GM19468 (cell line): ENCODE measurements at regions not wholly inside any gene's neighbourhood (a gene's known extent, or its start where the extent isn't known, plus 50 kb on each side); places are given as distances from the start of the nearest gene placed in this dataset.
"Not testable (repeated sequence)": the region's sequence is repeated elsewhere in the genome, so short reads cannot be mapped to it uniquely, and the experiment has no call there.

Experiments
- ATAC-seq: cut with Tn5 transposase; IDR thresholded peaks from one replicate; pipeline ENCODE4 v1.9.1; 2021; ENCODE audit warnings: mild to moderate bottlenecking, moderate library complexity, moderate number of reproducible peaks; ENCODE audit not compliant: unreplicated experiment; ENCODE audit errors: extremely low read depth

DNA sequence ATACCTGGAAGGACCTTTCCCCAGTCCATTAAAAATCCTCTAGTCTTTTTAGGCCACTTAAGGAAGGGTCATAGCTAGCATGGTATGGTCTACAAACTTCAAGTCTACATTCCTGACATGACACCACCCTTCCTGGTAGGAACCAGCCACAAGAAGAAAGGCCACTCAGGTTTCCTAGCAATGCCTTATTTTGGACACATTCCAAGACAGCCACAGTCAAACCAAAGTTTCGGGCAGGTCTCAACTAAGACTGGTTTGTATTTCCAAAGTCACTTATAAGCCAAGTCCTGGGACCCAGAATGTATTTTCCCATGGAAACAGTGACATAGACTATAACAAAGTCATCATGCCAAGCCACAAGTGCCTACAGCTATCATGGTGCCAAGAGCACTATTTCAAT is 50.6 kb upstream of the SLC44A3 start:
- ATAC-seq: no peak

DNA sequence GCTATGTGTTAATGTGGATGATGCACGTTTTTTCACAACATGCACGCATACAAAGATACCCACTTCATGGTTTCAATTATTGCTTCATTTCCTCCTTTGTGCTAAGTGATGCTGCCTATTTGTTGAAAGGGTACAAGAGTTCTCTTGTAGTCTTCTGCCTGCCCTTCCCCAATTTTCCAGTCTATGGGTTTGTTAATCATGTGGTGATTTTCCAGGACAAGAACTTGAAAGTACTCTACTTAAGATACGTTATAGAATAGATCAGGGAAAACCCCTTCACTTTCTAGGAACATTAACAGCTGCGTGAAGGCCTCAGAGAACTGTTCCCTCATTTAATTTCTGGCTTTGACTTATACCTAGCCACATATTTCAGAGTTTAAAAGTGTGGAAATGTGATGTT is 52.1 kb upstream of the SLC44A3 start:
- ATAC-seq: no peak

DNA sequence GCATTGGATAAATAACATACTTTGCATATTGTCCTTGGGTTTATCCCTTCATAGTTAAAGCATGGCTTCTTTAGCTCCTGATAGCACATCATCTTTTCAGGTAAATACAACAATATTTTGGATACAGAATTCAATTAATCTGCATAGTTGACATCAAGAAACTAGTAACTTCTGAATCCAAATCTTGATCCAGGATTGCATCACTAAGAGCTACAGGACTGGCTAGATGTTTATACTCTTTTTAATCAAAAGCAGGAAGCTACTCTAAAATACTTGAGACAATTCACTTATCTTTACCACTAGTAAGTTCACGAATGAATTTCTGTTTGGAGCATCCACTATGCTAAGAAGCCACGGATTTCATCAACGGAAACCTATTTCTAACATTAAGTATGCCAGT is 54.2 kb upstream of the SLC44A3 start:
- no peak for ATAC-seq

DNA sequence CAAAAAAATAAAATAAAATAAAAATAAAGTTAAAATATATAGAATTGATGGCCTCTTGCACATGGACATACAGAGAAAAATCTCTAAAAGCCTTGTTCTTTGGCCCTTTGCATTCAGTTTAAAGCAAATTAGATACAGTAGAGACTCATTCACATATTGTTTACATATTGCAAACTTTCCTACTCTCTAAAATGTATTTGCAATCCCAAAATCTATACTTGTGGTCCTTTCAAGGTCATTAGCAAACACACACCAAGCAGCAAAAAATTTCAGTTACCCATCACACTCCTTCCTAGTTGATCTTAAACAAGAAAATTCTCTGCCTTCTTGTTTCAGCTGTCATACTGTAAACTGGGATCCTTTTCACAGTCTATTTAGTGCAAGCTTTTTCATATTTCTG is 61.0 kb upstream of the SLC44A3 start:
- no peak for ATAC-seq

DNA sequence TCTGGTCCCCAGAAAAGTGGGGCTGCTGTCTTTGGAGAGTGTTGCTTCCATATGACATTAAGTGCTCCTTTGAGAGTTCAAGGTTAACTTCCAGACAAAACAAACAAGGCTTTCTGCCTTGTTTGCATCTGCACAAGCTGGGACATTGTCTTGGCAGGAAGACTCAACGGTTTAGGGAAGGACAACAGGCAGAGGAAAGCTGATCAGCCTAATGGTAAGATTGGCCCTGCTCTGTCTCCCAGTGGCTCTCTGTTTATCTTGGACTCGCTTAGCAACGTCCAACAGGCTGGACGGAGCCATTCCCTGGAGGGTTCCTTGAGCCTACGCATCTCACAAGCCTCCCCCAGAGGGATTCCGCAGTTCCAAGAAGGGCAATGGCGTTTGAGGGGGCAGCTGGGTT is 62.2 kb upstream of the SLC44A3 start:
- no peak for ATAC-seq

DNA sequence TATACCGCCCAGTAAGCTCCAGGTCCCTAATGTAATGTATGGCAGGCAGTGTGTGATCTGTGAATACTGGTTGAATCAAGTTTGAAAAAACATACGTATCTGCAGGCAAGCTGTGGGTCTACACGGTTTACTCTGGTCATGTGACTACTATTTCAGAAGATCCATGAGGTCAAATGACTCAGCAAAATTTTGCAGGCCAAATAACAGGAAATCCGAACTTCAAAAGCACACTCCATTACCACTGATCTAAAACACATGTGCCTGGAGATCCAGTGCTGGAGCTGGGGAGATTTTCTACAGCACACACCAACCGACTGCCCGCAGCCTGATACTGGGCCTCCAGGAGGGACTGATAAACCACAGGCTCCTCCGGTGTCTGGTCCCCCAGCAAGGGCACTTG is 64.5 kb upstream of the SLC44A3 start:
- no peak for ATAC-seq

DNA sequence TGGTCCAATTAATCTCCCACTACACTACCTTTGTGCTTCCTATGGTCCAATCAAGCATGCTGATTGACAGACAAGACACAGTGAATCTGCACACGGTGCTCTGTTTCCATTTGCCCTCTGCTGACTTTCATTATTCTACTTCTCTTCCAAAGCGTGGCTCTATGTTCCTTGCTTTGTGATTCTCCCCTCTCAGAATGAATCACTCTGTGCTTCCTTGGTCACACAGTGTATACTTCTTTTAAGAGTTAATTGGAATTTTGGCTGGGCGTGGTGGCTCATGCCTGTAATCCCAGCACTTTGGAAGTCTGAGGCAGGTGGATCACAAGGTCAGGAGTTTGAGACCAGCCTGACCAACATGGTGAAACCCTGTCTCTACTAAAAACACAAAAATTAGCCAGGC is 65.1 kb upstream of the SLC44A3 start:
- not testable (repeated sequence) for ATAC-seq

DNA sequence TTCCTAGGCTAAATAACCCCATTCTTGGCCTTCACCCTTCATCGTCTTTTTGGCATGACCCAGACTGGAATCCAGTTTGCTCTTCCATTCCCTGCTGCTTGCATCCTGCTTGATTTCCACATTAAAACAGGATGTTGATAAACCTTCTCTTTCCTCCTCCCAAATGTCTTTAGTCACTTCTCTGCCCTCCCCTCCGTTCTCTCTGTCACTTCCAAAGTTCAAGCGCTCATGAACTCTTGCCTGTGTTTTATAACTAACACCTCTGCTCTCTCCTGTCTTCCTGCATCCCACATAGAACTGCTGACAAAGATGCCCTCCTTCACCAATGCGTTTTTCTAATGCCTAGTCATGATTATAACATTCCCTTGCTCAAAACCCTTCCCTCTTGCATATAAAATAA is 65.6 kb upstream of the SLC44A3 start:
- no peak for ATAC-seq

DNA sequence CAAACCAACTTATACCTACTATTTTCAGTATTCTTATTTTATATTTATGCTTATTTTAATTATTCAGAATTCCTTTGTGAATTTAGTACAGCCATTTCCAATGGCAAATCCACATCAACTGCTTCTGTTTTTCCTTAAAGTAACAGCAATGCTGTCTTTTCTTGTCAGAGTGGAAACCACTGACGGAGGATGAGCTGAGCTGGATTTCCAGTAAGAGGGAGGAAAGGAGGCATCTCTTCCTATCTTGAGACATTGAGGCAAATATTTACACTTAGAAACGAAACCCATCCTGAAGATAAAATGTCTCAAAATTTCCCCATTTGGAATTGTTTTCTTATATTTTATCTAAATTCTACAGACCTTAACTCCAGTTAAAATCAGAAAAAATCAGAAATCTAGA is 66.1 kb upstream of the SLC44A3 start:
- no peak for ATAC-seq

DNA sequence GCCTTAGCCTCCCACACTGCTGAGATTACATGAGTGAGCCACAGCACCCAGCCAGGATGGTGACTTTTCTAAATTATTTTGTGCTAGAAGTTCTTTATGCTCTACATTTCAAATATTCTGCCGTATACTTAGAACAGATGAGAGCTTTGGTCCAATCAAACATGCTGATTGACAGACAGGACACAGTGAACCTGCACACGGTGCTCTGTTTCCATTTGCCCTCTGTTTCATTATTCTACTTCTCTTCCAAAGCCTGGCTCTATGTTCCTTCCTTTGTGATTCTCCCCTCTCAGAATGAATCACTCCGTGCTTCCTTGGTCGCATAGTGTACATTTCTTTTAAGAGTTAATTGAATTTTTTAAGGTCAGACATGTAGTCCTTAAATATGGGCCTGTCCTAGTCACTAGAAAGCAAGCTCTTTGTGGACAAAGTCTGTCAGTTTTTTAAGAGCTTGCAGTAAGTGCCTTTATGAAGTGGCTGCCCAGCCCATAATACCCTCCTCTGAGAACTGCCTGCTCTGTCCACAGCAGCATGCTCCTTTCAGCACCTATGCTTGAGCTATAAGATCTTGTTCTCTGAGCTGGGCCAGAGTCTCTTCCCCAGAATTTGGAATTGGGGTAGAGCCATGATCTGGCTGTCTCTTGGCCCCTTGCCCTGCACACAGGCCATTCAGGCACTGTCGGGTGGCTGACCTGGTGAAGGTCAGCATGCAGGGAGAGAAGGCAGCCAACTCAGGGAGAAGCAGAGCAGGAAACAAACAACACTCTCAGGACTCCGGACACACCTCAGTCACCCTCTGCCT is 66.8 kb upstream of the SLC44A3 start:
- ATAC-seq: no peak

DNA sequence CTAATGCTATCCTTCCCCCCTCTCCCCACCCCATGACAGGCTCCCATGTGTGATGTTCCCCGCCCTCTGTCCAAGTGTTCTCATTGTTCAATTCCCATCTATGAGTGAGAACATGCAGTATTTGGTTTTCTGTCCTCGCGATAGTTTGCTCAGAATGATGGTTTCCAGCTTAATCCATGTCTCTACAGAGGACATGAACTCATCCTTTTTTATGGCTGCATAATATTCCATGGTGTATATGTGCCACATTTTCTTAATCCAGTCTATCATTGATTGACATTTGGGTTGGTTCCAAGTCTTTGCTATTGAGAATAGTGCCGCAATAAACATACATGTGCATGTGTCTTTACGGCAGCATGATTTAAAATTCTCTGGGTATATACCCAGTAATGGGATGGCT is 68.7 kb upstream of the SLC44A3 start:
- not testable (repeated sequence) for ATAC-seq

DNA sequence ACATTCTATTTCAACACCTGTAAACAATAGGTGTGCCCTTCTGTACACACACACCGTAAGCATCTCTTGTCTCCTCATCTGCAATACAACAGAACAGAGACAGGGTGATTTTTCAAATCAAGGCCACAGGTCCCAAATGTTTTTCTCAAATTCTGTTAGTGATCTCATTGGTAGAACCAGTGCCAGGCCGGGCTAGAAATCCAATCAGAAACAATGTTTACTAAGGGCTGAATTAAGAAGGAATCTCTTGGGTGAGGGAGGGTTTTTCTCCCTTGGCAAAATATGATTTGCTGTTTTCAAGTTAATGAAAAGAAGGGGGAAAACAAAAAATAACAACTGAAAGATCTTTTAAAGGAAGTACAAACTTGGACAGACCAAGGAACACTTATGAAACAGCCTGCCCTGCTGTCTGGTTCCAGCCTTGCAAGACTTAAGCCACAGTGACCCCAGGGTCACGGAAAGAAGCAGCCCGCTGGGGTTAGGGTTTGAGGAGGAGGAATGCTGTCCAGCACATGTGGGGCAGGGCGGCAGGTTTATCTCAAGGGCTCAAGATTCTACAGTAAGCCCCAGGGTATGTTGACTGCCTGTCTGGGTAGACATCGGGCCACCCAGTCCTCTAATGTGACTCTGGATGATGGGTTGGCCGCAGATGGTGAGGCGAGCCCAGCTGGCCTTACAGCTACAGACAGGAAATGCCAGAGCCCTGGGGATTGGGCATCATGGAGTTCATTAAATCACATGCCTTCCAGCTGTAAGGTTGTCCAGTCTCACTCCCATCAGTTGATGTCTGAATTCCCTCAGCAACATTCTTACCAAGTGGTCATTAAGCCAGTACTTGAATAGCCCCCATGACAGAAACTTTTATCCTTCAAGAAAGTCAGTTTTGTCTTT is 73.3 kb upstream of the SLC44A3 start:
- no peak for ATAC-seq

DNA sequence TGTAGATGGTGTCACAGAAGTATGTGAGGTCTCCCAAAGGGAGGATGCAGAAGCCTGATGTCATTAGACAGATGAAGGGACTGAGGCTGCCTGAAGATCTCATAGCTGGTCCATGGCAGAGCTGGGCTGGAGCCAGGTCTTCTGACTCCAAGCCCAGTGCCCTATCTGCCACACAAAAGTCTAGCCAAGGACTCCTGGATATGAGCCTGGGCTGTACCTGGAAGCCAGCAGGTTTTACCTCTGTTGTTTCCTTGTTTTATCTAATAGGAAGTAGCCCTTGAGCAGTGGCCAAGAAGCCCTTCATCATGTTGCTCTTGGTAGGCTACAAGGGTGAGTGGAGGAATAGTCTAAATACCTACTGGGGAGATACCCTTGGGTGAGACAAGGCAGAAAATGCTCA is 74.4 kb upstream of the SLC44A3 start:
- no peak for ATAC-seq

DNA sequence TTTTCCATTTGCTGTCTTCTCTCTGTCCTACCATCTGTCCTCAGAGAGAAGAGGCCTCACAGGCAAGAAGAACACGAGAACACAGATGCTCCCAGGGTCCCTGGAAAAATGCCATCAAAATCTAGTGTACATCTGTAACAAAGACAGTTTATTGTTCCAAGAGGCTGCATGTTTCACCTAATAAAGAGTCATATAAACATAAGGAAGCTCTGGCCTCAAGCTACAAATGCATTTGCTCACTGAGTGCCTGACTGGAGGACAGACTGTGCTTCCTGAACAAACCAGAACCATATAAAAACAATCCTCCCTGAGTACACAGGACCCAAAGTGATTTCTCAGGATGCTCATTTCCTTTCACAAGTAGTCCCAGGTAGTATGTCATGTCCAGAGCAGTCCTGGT is 76.3 kb upstream of the SLC44A3 start:
- no peak for ATAC-seq

DNA sequence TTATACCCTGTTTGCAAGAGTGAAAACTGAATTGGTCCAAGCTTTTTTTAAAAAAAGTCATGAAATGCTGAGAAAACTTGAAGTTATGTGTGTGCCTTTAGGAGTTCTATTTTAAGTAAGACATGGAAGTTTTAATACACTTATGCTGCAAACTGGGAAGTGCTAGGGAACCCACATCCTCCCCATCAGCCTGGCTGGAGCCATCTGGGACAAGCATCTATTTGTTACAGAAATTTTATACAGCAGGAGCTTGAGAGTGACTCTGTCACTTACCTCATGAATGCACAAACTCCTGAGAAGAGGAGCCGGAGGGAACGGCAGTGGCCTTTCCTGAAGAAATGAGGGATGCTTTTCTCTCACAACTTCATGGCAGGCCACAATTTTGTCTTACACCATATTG is 78.2 kb upstream of the SLC44A3 start:
- no peak for ATAC-seq

DNA sequence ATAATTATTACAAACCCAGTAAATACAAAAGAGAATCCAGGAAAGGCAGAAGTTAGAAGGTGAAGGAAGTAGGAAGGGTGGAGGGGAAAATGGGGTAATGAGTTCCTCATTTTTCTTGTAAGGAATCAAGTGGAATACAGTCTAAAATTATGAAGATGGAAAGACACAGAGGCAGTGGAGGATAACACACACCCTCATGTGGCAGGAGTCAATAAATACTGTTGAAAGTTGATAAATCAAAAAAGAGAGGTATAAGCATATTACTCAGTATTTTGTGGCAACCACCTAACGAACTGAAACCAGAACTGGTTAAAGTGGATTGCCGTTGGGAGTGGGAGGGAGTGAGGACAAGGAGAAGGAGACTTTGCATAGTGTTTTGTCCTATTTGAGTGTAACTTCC is 78.6 kb upstream of the SLC44A3 start:
- no peak for ATAC-seq

DNA sequence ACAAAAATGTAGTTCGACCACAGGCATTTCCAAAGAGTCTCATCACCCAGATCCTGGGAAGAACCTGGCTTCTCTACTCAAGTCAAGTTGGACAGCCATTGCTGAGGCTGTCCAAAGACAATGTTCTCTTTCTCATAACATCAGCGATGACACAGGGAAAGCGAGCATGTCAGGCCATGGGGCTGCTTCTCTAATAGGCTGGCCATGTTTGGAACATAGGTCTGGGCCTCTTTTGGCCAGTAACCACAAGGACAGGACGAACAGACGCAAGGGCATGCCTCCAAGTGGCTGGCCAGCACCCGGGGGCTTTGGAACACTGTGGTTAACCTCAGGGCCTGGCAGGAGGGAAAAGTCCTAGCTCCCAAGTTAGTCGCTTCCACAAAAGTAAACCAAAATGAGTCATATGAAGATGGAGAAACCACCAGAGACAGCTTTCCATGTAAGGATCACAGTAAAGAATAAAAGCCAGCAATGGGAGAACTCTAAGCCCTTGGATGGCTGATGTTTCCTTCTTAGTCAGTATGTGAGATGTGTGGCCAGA is 80.6 kb upstream of the SLC44A3 start:
- ATAC-seq: no peak

DNA sequence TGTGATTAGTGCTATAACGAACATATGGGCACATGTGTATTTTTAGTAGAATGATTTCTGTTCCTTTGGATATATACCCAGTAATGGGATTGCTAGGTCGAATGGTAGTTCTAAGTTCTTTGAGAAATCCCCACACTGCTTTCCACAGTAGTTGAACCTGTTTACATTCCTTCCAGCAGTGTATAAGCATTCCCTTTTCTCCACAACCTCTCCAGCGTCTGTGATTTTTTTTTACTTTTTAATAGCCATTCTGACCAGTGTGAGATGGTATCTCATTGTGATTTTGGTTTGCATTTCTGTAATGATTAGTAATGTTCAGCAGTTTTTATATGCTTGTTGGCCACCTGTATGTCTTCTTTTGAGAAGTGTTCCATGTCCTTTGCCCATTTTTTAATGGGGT is 81.8 kb upstream of the SLC44A3 start:
- no peak for ATAC-seq

DNA sequence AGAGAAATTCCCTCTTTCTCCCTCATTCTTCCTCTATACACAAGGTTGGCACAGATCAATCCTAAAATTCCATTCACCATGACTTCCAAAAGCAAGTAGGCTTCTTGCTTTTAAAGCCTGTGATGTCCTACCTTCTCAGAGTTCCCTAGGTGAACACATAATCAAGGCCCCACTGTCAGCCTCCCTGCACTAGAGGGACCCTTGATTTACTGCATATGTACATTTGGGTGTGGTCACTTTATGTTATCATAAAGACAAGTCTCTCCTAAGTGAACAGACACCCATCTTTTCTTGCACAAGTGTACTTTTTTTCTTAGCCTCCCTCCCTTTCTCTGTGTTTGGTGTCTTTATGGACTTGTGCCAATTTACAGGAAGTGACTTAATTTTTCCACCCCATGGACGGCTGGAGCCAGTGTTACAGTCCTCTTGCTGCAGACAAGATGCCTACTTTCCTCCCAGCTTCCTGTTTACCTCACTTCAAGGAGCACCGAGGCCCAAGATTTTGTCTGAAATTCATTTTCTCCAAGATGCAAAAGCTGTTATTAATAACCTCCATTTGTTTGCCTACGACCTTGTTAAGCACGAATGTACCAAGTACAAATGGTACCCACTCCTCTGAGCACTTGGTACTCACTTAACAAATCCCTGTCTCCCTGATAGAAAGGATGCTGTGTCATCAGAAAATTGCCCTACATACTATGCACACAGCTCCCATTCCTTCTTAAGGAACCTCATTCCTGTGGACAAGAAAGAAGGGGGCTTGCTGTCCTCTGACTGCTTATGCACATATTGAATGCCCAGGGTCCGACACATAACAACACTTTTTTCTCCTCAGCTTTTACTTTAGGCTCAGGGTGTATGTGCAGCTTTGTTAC is 82.8 kb upstream of the SLC44A3 start:
- ATAC-seq: no peak

DNA sequence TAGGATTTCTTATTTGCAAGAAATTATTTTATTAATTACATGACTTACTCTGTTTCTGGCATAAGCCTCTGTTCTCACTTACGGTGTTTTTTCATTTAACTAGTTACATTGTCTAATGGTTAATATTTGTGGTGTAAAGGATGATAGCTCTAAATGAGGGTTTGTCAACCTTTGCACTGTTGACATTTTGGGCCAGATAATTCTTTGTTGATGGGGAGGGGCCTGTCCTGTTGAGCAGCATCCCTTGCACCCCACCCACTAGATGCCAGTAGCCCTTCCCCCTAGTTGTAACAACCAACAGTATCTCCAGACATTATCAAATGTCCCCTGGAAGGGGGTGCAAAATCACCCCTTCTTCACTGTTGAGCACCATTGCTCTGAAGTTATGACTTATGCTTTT is 83.6 kb upstream of the SLC44A3 start:
- no peak for ATAC-seq
